HuH-7 (cell line): ENCODE measurements at regions not wholly inside any gene's neighbourhood (a gene's known extent, or its start where the extent isn't known, plus 50 kb on each side); places are given as distances from the start of the nearest gene placed in this dataset.
"Not testable (repeated sequence)": the region's sequence is repeated elsewhere in the genome, so short reads cannot be mapped to it uniquely, and the experiment has no call there.

Experiments used
- DNase-seq: peaks from one replicate; pipeline ENCODE4 v3.0.0; 2011; ENCODE audit warnings: low spot score

- no peak for DNase-seq
These were observed 469.8 kb downstream of the PCDH7 start for GRCh38 chr4:31189938-31190337.

- no peak for DNase-seq
These were observed 470.5 kb downstream of the PCDH7 start for GRCh38 chr4:31190671-31191070.

GRCh38 chr4:31192341-31192740 is 472.2 kb downstream of the PCDH7 start:
- no peak for DNase-seq

- no peak for DNase-seq
These were observed 473.4 kb downstream of the PCDH7 start for GRCh38 chr4:31193521-31193920.

- no peak for DNase-seq
These were observed 474.7 kb downstream of the PCDH7 start for GRCh38 chr4:31194823-31195222.

- DNase-seq: no peak
These were observed 479.5 kb downstream of the PCDH7 start for GRCh38 chr4:31199644-31200043.

- not testable (repeated sequence) for DNase-seq
These were observed 481.9 kb downstream of the PCDH7 start for GRCh38 chr4:31202054-31202453.

- no peak for DNase-seq
These were observed 484.7 kb downstream of the PCDH7 start for GRCh38 chr4:31204874-31205273.

GRCh38 chr4:31220921-31221320 is 500.8 kb downstream of the PCDH7 start:
- DNase-seq: no peak

- DNase-seq: no peak
These were observed 507.9 kb downstream of the PCDH7 start for GRCh38 chr4:31228068-31228467.

GRCh38 chr4:31230594-31230993 is 510.4 kb downstream of the PCDH7 start:
- DNase-seq: no peak

- DNase-seq: no peak
These were observed 514.3 kb downstream of the PCDH7 start for GRCh38 chr4:31234494-31234893.

GRCh38 chr4:31234901-31235300 is 514.7 kb downstream of the PCDH7 start:
- no peak for DNase-seq

- DNase-seq: no peak
These were observed 516.0 kb downstream of the PCDH7 start for GRCh38 chr4:31236020-31236638.

GRCh38 chr4:31236639-31237173 is 516.5 kb downstream of the PCDH7 start:
- no peak for DNase-seq

GRCh38 chr4:31237233-31237632 is 517.1 kb downstream of the PCDH7 start:
- no peak for DNase-seq

- DNase-seq: no peak
These were observed 519.7 kb downstream of the PCDH7 start for GRCh38 chr4:31239886-31240285.

- DNase-seq: no peak
These were observed 521.4 kb downstream of the PCDH7 start for GRCh38 chr4:31241504-31242106.

GRCh38 chr4:31246856-31247255 is 526.7 kb downstream of the PCDH7 start:
- DNase-seq: no peak

GRCh38 chr4:31259119-31259518 is 539.0 kb downstream of the PCDH7 start:
- no peak for DNase-seq

GRCh38 chr4:31261632-31262031 is 541.5 kb downstream of the PCDH7 start:
- no peak for DNase-seq

- DNase-seq: not testable (repeated sequence)
These were observed 545.9 kb downstream of the PCDH7 start for GRCh38 chr4:31266094-31266493.

- DNase-seq: no peak
These were observed 552.3 kb downstream of the PCDH7 start for GRCh38 chr4:31272331-31273061.
